ENCODE measurements at regions not wholly inside any gene's neighbourhood (a gene's known extent, or its start where the extent isn't known, plus 50 kb on each side); places are given as distances from the start of the nearest gene placed in this dataset.

DNA sequence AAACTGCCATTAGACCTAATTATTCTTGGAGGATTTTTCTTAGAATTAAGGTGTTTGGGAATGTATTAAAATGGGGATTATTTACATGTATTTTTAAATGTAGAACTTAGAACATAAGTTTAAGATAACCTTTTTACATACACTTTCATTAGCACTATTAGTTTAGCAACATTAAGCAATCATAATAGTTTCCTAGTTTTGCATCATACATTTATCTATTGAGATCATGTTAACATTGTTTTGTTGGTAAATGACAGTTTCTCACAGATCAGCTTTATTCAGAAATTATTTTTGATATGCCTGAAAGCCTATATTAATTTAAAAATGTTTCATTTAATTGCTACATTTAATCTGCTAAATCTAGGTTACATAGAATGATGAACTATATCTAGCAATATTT is 189.7 kb upstream of the PPP1R3A start:
- Histone ChIP-seq H3K4me2 (ENCODE audit: insufficient read depth, insufficient read length, low read length) (no peak overlapping the region), H3K56ac (ENCODE audit: insufficient read length, low read depth, low read length) (no peak overlapping the region), H3K9me3 (ENCODE audit: control insufficient read depth, low read depth, low read length) (no peaks in the 10 kb centered on the region), H4K91ac (ENCODE audit: insufficient read length, low read depth, low read length) (no peak overlapping the region), H3K4ac (ENCODE audit: low read depth, low read length) (no peak overlapping the region), H2BK5ac (ENCODE audit: insufficient read length, low read length) (no peak overlapping the region), H3K23me2 (ENCODE audit: insufficient read length, low read depth, low read length, poor library complexity, severe bottlenecking) (no peaks in the 10 kb centered on the region), H4K20me1 (ENCODE audit: control insufficient read depth, insufficient read depth, insufficient read length) (no peaks in the 10 kb centered on the region), H3K79me1 (ENCODE audit: insufficient read depth, low read depth, low read length, poor library complexity, severe bottlenecking) (no peaks in the 10 kb centered on the region), H4K5ac (ENCODE audit: insufficient read length, low read depth, low read length) (no peak overlapping the region), H3K9ac (ENCODE audit: extremely low read depth, insufficient read length, low read length) (no peak overlapping the region), H2BK12ac (ENCODE audit: insufficient read length, low read depth, low read length) (no peak overlapping the region), H2BK120ac (ENCODE audit: low read depth, low read length, poor library complexity, severe bottlenecking) (no peak overlapping the region), H3K27me3 (ENCODE audit: insufficient read depth, low read length) (no peaks in the 10 kb centered on the region), H3K27ac (ENCODE audit: insufficient read length, low read depth, low read length) (no peak overlapping the region), H3K23ac (ENCODE audit: insufficient read length, low read depth, low read length) (no peak overlapping the region), H3K4me1 (ENCODE audit: insufficient read depth, low read length) (no peaks in the 10 kb centered on the region), H2BK20ac (ENCODE audit: low read depth, low read length, poor library complexity, severe bottlenecking) (no peak overlapping the region), H4K8ac (replicated peaks; ENCODE audit: insufficient read length, low read depth, low read length) (no peak overlapping the region), H2AFZ (ENCODE audit: low read length) (no peak overlapping the region), H3K14ac (ENCODE audit: insufficient read depth, low read length) (no peak overlapping the region), H3K79me2 (ENCODE audit: insufficient read depth, low read length) (no peaks in the 10 kb centered on the region), H3T11ph (ENCODE audit: low read length) (no peak overlapping the region), H3K18ac (ENCODE audit: insufficient read length, low read depth, low read length) (no peak overlapping the region), H2AK5ac (ENCODE audit: insufficient read length, low read length) (no peak overlapping the region), H2BK15ac (ENCODE audit: low read depth, low read length) (no peak overlapping the region)
- Mint-ChIP-seq H3K4me1 (peaks cover 0 to 5% of the 10 kb centered on the region in 2 experiments; a peak in 2 of 4 replicates), H3K4me3 (no peak overlapping the region), H3K36me3 (ENCODE audit: insufficient read depth in 1 of 3, low read depth in 3 of 3) (no peaks in the 10 kb centered on the region), H3K27ac (no peak overlapping the region), H3K9me3 (no peaks in the 10 kb centered on the region), H3K27me3 (ENCODE audit: low read depth) (no peaks in the 10 kb centered on the region)
- TF ChIP-seq, protein P1, sequence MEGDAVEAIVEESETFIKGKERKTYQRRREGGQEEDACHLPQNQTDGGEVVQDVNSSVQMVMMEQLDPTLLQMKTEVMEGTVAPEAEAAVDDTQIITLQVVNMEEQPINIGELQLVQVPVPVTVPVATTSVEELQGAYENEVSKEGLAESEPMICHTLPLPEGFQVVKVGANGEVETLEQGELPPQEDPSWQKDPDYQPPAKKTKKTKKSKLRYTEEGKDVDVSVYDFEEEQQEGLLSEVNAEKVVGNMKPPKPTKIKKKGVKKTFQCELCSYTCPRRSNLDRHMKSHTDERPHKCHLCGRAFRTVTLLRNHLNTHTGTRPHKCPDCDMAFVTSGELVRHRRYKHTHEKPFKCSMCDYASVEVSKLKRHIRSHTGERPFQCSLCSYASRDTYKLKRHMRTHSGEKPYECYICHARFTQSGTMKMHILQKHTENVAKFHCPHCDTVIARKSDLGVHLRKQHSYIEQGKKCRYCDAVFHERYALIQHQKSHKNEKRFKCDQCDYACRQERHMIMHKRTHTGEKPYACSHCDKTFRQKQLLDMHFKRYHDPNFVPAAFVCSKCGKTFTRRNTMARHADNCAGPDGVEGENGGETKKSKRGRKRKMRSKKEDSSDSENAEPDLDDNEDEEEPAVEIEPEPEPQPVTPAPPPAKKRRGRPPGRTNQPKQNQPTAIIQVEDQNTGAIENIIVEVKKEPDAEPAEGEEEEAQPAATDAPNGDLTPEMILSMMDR (conservative IDR thresholded peaks at IDR 0.05): no peak
- no peak for DNase-seq
